GM23338 (cell line): ENCODE measurements at regions not wholly inside any gene's neighbourhood (a gene's known extent, or its start where the extent isn't known, plus 50 kb on each side); places are given as distances from the start of the nearest gene placed in this dataset.

Experiments
- ATAC-seq: fragments of 200-7000 bp; cut with Tn5 transposase; 3 replicates; pipeline ENCODE4 v1.9.1; 2020
- DNase-seq: peaks from one replicate; pipeline ENCODE4 v3.0.0-alpha.2; 2015; ENCODE audit warnings: low spot score
- H2AFZ ChIP-seq: fragments of 200-600 bp; sonication (generic); 2 replicates; pipeline ENCODE4 v1.8.0; 2016; ENCODE audit warnings: antibody characterized with exemption, mild to moderate bottlenecking, moderate library complexity
- H3F3A ChIP-seq: fragments of 200-600 bp; sonication (generic); replicated peaks from 2 replicates; pipeline ENCODE4 v1.8.0; 2017; ENCODE audit warnings: antibody characterized with exemption, mixed run types, low read depth
- H3K27ac ChIP-seq: fragments of 200-600 bp; sonication (generic); 2 replicates; pipeline ENCODE4 v1.6.1; 2016; ENCODE audit warnings: low read depth
- H3K27me3 ChIP-seq: fragments of 200-600 bp; sonication (generic); 2 replicates; pipeline ENCODE4 v1.8.0; 2016; ENCODE audit warnings: mild to moderate bottlenecking, mixed run types, moderate library complexity; ENCODE audit not compliant: insufficient read depth
- H3K36me3 ChIP-seq: fragments of 200-600 bp; sonication (generic); 2 replicates; pipeline ENCODE4 v1.8.0; 2016; ENCODE audit warnings: mild to moderate bottlenecking; ENCODE audit not compliant: insufficient read depth
- H3K4me1 ChIP-seq: fragments of 200-600 bp; sonication (generic); 2 replicates; pipeline ENCODE4 v1.8.0; 2016; ENCODE audit warnings: mild to moderate bottlenecking, moderate library complexity; ENCODE audit not compliant: insufficient read depth
- H3K4me2 ChIP-seq: fragments of 200-600 bp; sonication (generic); 2 replicates; pipeline ENCODE4 v1.7.1; 2017; ENCODE audit warnings: mixed run types
- H3K4me3 ChIP-seq: fragments of 200-600 bp; sonication (generic); 2 replicates; pipeline ENCODE4 v1.6.1; 2016; ENCODE audit warnings: mixed run types
- H3K79me2 ChIP-seq: fragments of 200-600 bp; sonication (generic); replicated peaks from 2 replicates; pipeline ENCODE4 v1.8.0; 2017; ENCODE audit warnings: mild to moderate bottlenecking; ENCODE audit not compliant: insufficient read depth
- H3K9me2 ChIP-seq: fragments of 200-600 bp; sonication (generic); 2 replicates; pipeline ENCODE4 v1.8.0; 2017; ENCODE audit not compliant: insufficient read depth
- H4K20me1 ChIP-seq: fragments of 200-600 bp; sonication (generic); replicated peaks from 2 replicates; pipeline ENCODE4 v1.8.0; 2017; ENCODE audit warnings: mild to moderate bottlenecking; ENCODE audit not compliant: insufficient read depth
- H3K27ac Mint-ChIP-seq: 2 replicates; pipeline ENCODE4 v1.8.0; 2020; ENCODE audit warnings: inconsistent platforms, mild to moderate bottlenecking, moderate library complexity, mixed read lengths
- H3K27me3 Mint-ChIP-seq: 3 replicates; pipeline ENCODE4 v1.8.0; 2022; ENCODE audit warnings: low read depth, mild to moderate bottlenecking, moderate library complexity, mixed read lengths, inconsistent platforms; ENCODE audit not compliant: insufficient read depth, poor library complexity
- H3K36me3 Mint-ChIP-seq: 3 replicates; pipeline ENCODE4 v1.8.0; 2021; ENCODE audit warnings: low read depth, mild to moderate bottlenecking, inconsistent platforms, moderate library complexity, mixed read lengths
- H3K4me1 Mint-ChIP-seq: 3 replicates; pipeline ENCODE4 v1.8.0; 2020; ENCODE audit warnings: mild to moderate bottlenecking, inconsistent platforms, mixed read lengths
- H3K4me3 Mint-ChIP-seq: 3 replicates; pipeline ENCODE4 v1.8.0; 2021; ENCODE audit warnings: moderate library complexity, mild to moderate bottlenecking, inconsistent platforms, mixed read lengths
- H3K9me3 Mint-ChIP-seq: 3 replicates; pipeline ENCODE4 v1.8.0; 2020; ENCODE audit warnings: moderate library complexity, mild to moderate bottlenecking, inconsistent platforms, mixed read lengths
- CREB1 ChIP-seq: fragments of 250-450 bp; sonication (Bioruptor Pico); IDR thresholded peaks from 2 replicates; pipeline ENCODE4 v1.5.0; 2020; ENCODE audit warnings: low read depth, mild to moderate bottlenecking, moderate library complexity
- ETS1 ChIP-seq: IDR thresholded peaks from 2 replicates; pipeline ENCODE4 v1.6.1; 2016; ENCODE audit warnings: antibody characterized with exemption
- EZH2 ChIP-seq: fragments of 200-600 bp; sonication (generic); IDR thresholded peaks from one replicate; pipeline ENCODE4 v1.8.0; 2017; ENCODE audit warnings: antibody characterized with exemption, mild to moderate bottlenecking, low read depth; ENCODE audit not compliant: unreplicated experiment
- EZH2phosphoT487 ChIP-seq: fragments of 200-600 bp; sonication (generic); IDR thresholded peaks from one replicate; pipeline ENCODE4 v1.8.1; 2018; ENCODE audit warnings: antibody characterized with exemption; ENCODE audit not compliant: unreplicated experiment
- NANOG ChIP-seq: IDR thresholded peaks from 2 replicates; pipeline ENCODE4 v1.6.1; 2016; ENCODE audit warnings: antibody characterized with exemption, borderline replicate concordance
- POLR2AphosphoS5 ChIP-seq: IDR thresholded peaks from 2 replicates; pipeline ENCODE4 v1.6.1; 2016; ENCODE audit warnings: antibody characterized with exemption, low read depth
- REST ChIP-seq: IDR thresholded peaks from one replicate; pipeline ENCODE4 v1.6.1; 2018; ENCODE audit warnings: antibody characterized with exemption; ENCODE audit not compliant: unreplicated experiment
- STAT1 ChIP-seq: IDR thresholded peaks from one replicate; pipeline ENCODE4 v1.6.1; 2016; ENCODE audit warnings: antibody characterized with exemption; ENCODE audit not compliant: unreplicated experiment
- ZNF114 ChIP-seq: fragments of 250-450 bp; sonication (Bioruptor Pico); IDR thresholded peaks from 2 replicates; pipeline ENCODE4 v1.5.0; 2020; ENCODE audit warnings: mild to moderate bottlenecking, moderate library complexity
- ZNF331 ChIP-seq: fragments of 250-450 bp; sonication (Bioruptor Pico); IDR thresholded peaks from 2 replicates; pipeline ENCODE4 v1.5.0; 2020; ENCODE audit warnings: low read depth, mild to moderate bottlenecking, moderate library complexity
- ZNF462 ChIP-seq: fragments of 250-450 bp; sonication (Bioruptor Pico); IDR thresholded peaks from 2 replicates; pipeline ENCODE4 v1.5.0; 2020; ENCODE audit warnings: mild to moderate bottlenecking, moderate library complexity
- TF ChIP-seq, protein P1 (sequence below), 2 experiments: fragments of 200-600 bp in 1 of 2; sonication (generic) in 1 of 2; conservative IDR thresholded peaks; 2 replicates each; pipeline versions ENCODE4 v1.5.1 to v1.6.1; 2016 to 2017; ENCODE audit warnings: antibody characterized with exemption in 2 of 2, low read depth in 2 of 2, mild to moderate bottlenecking in 2 of 2, moderate library complexity in 1 of 2

- TF ChIP-seq ETS1, result no peak
Observed at GRCh38 chr5:98433673-98434072, 339.8 kb upstream of the RGMB start (continued).

GRCh38 chr5:98436667-98437066, 336.8 kb upstream of the RGMB start:
- H3K9me2 ChIP-seq, result no peaks in the 10 kb centered on the region; the same call in 1 of the 2 replicates
- peaks cover 2% of the 10 kb centered on the region for H3K27me3 ChIP-seq
- H3K4me2 ChIP-seq, result no peak overlapping the region
- H2AFZ ChIP-seq, result no peak overlapping the region
- no peak for ATAC-seq
- H3K79me2 ChIP-seq, result no peaks in the 10 kb centered on the region
- no peaks in the 10 kb centered on the region for H3F3A ChIP-seq
- DNase-seq, result no peak
- Mint-ChIP-seq H3K36me3 (peaks cover 9% of the 10 kb centered on the region; the same call in 2 of the 3 replicates), H3K4me1 (peaks cover 13% of the 10 kb centered on the region), H3K9me3 (peaks cover 12% of the 10 kb centered on the region), H3K27ac (no peak overlapping the region), H3K27me3 (peaks cover 3% of the 10 kb centered on the region), H3K4me3 (no peak overlapping the region)
- no peak overlapping the region for H3K4me3 ChIP-seq
- no peaks in the 10 kb centered on the region for H4K20me1 ChIP-seq
- no peaks in the 10 kb centered on the region for H3K36me3 ChIP-seq
- peaks cover 12% of the 10 kb centered on the region; the same call in 1 of the 2 replicates for H3K4me1 ChIP-seq
- no peak overlapping the region for H3K27ac ChIP-seq
- TF ChIP-seq ZNF462 (CRISPR knock-in tag), result no peak
- no peak for TF ChIP-seq ETS1
- TF ChIP-seq ZNF331 (CRISPR knock-in tag), result no peak
- TF ChIP-seq REST, result no peak
- TF ChIP-seq NANOG, result no peak
- TF ChIP-seq, protein P1, sequence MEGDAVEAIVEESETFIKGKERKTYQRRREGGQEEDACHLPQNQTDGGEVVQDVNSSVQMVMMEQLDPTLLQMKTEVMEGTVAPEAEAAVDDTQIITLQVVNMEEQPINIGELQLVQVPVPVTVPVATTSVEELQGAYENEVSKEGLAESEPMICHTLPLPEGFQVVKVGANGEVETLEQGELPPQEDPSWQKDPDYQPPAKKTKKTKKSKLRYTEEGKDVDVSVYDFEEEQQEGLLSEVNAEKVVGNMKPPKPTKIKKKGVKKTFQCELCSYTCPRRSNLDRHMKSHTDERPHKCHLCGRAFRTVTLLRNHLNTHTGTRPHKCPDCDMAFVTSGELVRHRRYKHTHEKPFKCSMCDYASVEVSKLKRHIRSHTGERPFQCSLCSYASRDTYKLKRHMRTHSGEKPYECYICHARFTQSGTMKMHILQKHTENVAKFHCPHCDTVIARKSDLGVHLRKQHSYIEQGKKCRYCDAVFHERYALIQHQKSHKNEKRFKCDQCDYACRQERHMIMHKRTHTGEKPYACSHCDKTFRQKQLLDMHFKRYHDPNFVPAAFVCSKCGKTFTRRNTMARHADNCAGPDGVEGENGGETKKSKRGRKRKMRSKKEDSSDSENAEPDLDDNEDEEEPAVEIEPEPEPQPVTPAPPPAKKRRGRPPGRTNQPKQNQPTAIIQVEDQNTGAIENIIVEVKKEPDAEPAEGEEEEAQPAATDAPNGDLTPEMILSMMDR (conservative IDR thresholded peaks at IDR 0.05; ENCODE audit: low read depth in 2 of 2), result no peak
- no peak for TF ChIP-seq ZNF114 (CRISPR knock-in tag)
- no peak for TF ChIP-seq CREB1 (CRISPR knock-in tag)
- TF ChIP-seq EZH2phosphoT487, result no peak
- TF ChIP-seq EZH2, result no peak
- TF ChIP-seq POLR2AphosphoS5, result no peak
- TF ChIP-seq STAT1, result no peak
